Breast epithelium (tissue), 3 donors: ENCODE measurements at regions not wholly inside any gene's neighbourhood (a gene's known extent, or its start where the extent isn't known, plus 50 kb on each side); places are given as distances from the start of the nearest gene placed in this dataset.

Source experiments
- POLR2A ChIP-seq: fragments of 450-650 bp; IDR thresholded peaks from one replicate; pipeline ENCODE4 v1.6.1; 2016; ENCODE audit warnings: antibody characterized with exemption, mild to moderate bottlenecking, moderate library complexity
- TF ChIP-seq, protein P1 (sequence below), 3 donors: fragments of 450-650 bp; IDR thresholded peaks; one replicate each; pipeline ENCODE4 v1.5.1; 2016 to 2017; ENCODE audit warnings: antibody characterized with exemption in 3 of 3, mild to moderate bottlenecking in 3 of 3, moderate library complexity in 3 of 3

DNA sequence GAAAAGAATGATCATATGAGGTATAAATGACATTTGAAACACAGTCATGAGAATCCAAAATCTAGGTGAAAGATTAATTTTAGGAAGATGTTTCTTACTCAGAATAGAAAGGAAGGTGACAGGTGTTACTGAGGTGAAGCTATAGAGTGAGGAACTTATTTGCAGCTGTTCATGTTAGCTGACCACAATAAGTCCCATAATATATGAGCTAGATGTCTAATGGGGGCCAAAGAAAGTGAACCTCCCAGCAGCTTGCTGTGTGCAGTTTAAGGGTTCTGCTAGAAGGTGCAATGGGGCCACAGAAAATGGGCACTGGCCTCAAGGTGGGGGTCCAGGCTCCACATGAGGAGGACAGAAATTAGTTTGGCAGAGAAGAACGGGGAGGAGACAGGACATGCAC, 1374.9 kb upstream of the CRIM1 start:
- no peak for TF ChIP-seq POLR2A
- TF ChIP-seq, protein P1, sequence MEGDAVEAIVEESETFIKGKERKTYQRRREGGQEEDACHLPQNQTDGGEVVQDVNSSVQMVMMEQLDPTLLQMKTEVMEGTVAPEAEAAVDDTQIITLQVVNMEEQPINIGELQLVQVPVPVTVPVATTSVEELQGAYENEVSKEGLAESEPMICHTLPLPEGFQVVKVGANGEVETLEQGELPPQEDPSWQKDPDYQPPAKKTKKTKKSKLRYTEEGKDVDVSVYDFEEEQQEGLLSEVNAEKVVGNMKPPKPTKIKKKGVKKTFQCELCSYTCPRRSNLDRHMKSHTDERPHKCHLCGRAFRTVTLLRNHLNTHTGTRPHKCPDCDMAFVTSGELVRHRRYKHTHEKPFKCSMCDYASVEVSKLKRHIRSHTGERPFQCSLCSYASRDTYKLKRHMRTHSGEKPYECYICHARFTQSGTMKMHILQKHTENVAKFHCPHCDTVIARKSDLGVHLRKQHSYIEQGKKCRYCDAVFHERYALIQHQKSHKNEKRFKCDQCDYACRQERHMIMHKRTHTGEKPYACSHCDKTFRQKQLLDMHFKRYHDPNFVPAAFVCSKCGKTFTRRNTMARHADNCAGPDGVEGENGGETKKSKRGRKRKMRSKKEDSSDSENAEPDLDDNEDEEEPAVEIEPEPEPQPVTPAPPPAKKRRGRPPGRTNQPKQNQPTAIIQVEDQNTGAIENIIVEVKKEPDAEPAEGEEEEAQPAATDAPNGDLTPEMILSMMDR (IDR thresholded peaks at IDR 0.05): no peak
